Omental fat pad (tissue), 3 donors: ENCODE measurements at regions not wholly inside any gene's neighbourhood (a gene's known extent, or its start where the extent isn't known, plus 50 kb on each side); places are given as distances from the start of the nearest gene placed in this dataset.

ENCODE experiments used
- ATAC-seq: fragments of 150-250 bp; one replicate; pipeline ENCODE4 v1.9.1; 2016; ENCODE audit warnings: mild to moderate bottlenecking, moderate library complexity; ENCODE audit not compliant: low FRiP score
- DNase-seq: peaks from one replicate; pipeline ENCODE4 v3.0.0-alpha.2; 2019; ENCODE audit warnings: low spot score
- CTCF ChIP-seq, 3 donors: fragments of 450-650 bp; IDR thresholded peaks; one replicate each; pipeline ENCODE4 v1.5.1; 2016 to 2017; ENCODE audit warnings: antibody characterized with exemption in 3 of 3, mild to moderate bottlenecking in 3 of 3, moderate library complexity in 2 of 3

DNA sequence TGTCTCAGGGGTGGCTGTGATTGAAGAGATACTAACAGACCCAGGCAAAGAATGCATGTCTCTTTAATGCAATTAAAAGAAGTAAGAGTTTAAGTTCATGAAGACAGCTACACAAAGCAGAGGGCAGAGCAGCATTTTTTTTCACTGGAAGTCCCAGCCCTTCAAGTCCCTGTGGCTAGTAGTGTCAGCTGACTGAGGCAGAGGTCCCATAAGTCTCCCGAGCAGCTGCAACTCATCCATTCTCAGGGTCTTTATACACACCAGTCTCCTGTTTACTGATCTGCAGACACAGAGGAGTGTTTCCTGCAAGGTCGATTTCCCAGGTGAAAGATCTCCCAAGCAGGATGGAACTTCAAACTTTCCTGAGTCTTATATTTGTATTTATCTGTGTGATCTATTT is 169.4 kb upstream of the GLRA1 start:
- TF ChIP-seq CTCF (IDR thresholded peaks at IDR 0.05) = no peak
- DNase-seq (no peak), ATAC-seq (no peak)

DNA sequence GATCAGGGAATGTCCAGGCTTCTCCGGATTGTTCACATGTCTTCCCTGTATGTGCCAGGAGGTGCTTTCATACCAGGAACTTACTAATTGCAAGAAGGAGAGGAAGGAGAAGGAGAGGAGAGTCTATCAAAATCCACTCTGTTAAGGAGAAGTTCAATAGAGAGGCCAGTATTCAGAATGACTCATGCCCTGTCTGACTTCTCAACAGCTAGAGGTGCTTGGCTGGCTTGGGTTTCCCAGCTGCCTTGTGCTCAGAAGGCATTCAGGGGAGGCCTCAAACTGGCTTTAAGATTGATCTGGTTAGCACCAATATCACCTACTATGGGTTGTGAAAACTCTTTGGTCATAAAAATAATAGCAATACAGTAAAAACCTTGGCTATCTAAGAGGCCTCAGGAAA is 167.9 kb upstream of the GLRA1 start:
- ATAC-seq = no peak
- no peak for DNase-seq
- no peak for TF ChIP-seq CTCF (IDR thresholded peaks at IDR 0.05)

- DNase-seq = no peak
- no peak for ATAC-seq
- TF ChIP-seq CTCF (IDR thresholded peaks at IDR 0.05) = no peak
These were observed 165.0 kb upstream of the GLRA1 start for GRCh38 chr5:152089644-152090043.

DNA sequence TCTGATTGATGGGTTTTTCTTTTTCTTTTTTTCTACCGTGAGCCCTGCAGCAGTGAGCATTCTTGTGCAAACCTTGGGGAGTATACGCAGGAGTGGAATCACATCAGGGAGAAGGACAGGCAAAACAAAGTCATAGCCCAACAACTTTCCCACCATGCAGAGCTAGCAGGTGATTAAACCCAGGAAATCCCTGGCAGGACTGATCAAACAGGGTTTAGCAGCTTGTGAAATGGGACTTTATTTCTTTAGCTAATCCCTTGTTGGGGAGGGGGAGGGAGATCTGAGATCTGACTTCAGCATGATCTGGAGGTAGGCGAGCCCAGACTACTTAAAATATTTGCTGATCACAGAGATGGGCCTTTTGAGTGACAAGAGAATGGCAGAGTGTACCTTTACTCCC is 162.0 kb upstream of the GLRA1 start:
- TF ChIP-seq CTCF (IDR thresholded peaks at IDR 0.05) = no peak
- ATAC-seq (no peak), DNase-seq (no peak)

GRCh38 chr5:152084476-152084875 is 159.8 kb upstream of the GLRA1 start:
- DNase-seq = no peak
- no peak for ATAC-seq
- no peak for TF ChIP-seq CTCF (IDR thresholded peaks at IDR 0.05)

- ATAC-seq (no peak), DNase-seq (no peak)
- TF ChIP-seq CTCF (IDR thresholded peaks at IDR 0.05) = no peak
These were observed 158.6 kb upstream of the GLRA1 start for GRCh38 chr5:152083231-152083630.

- no peak for DNase-seq
- no peak for ATAC-seq
- TF ChIP-seq CTCF (IDR thresholded peaks at IDR 0.05) = no peak
These were observed 147.4 kb upstream of the GLRA1 start for GRCh38 chr5:152072091-152072490.
